B cell (primary cell): ENCODE measurements at regions not wholly inside any gene's neighbourhood (a gene's known extent, or its start where the extent isn't known, plus 50 kb on each side); places are given as distances from the start of the nearest gene placed in this dataset.

Source experiments
- ATAC-seq: fragments of 200-7000 bp; cut with Tn5 transposase; one replicate; pipeline ENCODE4 v1.10.0; 2021; ENCODE audit warnings: low read depth, mild to moderate bottlenecking, moderate number of reproducible peaks, moderate library complexity
- CTCF ChIA-PET: fragments of 350-600 bp; sonication (Branson Sonifier 250); formaldehyde crosslinking; loops from one replicate; lab custom pipeline; 2021; ENCODE audit warnings: antibody characterized with exemption, inconsistent platforms; lab: Charles Lee
- POLR2A ChIA-PET: fragments of 350-600 bp; sonication (Branson Sonifier 250); formaldehyde crosslinking; loops from one replicate; lab custom pipeline; 2021; ENCODE audit warnings: antibody characterized with exemption; lab: Charles Lee
- DNase-seq: peaks from one replicate; pipeline ENCODE4 v3.0.0; 2013
- H2AFZ ChIP-seq: 2 replicates; pipeline ENCODE4 v1.6.1; 2012; ENCODE audit warnings: mild to moderate bottlenecking, low read depth, low read length; ENCODE audit not compliant: insufficient read depth, poor library complexity, severe bottlenecking
- H3K27ac ChIP-seq, 2 donors: 1 replicate in 1 of 2; 2 replicates in 1 of 2; pipeline ENCODE4 v1.5.1; 2012 to 2013; ENCODE audit warnings: low read length in 2 of 2, mild to moderate bottlenecking in 2 of 2, moderate library complexity in 1 of 2
- H3K27me3 ChIP-seq, 4 experiments: fragments of 200-600 bp in 1 of 4; sonication (generic) in 1 of 4; replicated peaks in 1 of 4; 1 replicate in 2 of 4; 2 replicates in 2 of 4; pipeline versions ENCODE4 v1.6.1 to v1.7.0; 2013 to 2016; ENCODE audit warnings: low read length in 3 of 4, mild to moderate bottlenecking in 2 of 4, mixed read lengths in 1 of 4, moderate library complexity in 1 of 4; ENCODE audit not compliant: insufficient read depth in 4 of 4, control insufficient read depth in 3 of 4; ENCODE audit errors: control extremely low read depth in 1 of 4
- H3K36me3 ChIP-seq, 2 experiments: replicated peaks in 1 of 2; 1 replicate in 1 of 2; 2 replicates in 1 of 2; pipeline versions ENCODE4 v1.6.1 to v1.7.1; 2013; ENCODE audit warnings: low read length in 1 of 2; ENCODE audit not compliant: insufficient read depth in 2 of 2, control insufficient read depth in 1 of 2; ENCODE audit errors: control extremely low read depth in 1 of 2, extremely low read depth in 1 of 2
- H3K4me1 ChIP-seq, 2 donors: fragments of 200-600 bp in 1 of 2; sonication (generic) in 1 of 2; 1 replicate in 1 of 2; 2 replicates in 1 of 2; pipeline versions ENCODE4 v1.5.1 to v1.6.1; 2013 to 2017; ENCODE audit warnings: low read length in 2 of 2; ENCODE audit not compliant: control insufficient read depth in 2 of 2, insufficient read depth in 2 of 2
- H3K4me2 ChIP-seq: replicated peaks from 2 replicates; pipeline ENCODE3; 2012; ENCODE audit warnings: mild to moderate bottlenecking, low read depth, low read length; ENCODE audit not compliant: poor library complexity, severe bottlenecking
- H3K4me3 ChIP-seq, 5 experiments: fragments of 200-600 bp in 1 of 5; sonication (generic) in 1 of 5; 1 replicate in 3 of 5; 2 replicates in 2 of 5; pipeline versions ENCODE4 v1.5.1 to v1.7.0; 2011 to 2016; ENCODE audit warnings: low read length in 4 of 5, mild to moderate bottlenecking in 4 of 5, low read depth in 2 of 5, control low read depth in 1 of 5, moderate library complexity in 1 of 5; ENCODE audit not compliant: insufficient read depth in 1 of 5; ENCODE audit errors: control extremely low read depth in 1 of 5, extremely low read depth in 1 of 5
- H3K79me2 ChIP-seq: fragments of 200-600 bp; sonication (generic); one replicate; pipeline ENCODE4 v1.6.0; 2016; ENCODE audit warnings: low read length; ENCODE audit not compliant: control insufficient read depth, insufficient read depth
- H3K9ac ChIP-seq: fragments of 200-600 bp; sonication (generic); 2 replicates; pipeline ENCODE4 v1.6.1; 2017; ENCODE audit warnings: mild to moderate bottlenecking, low read length, moderate library complexity
- H3K9me3 ChIP-seq, 3 donors: one replicate each; pipeline versions ENCODE4 v1.6.1 to v1.7.1; 2013; ENCODE audit warnings: low read length in 2 of 3; ENCODE audit not compliant: control insufficient read depth in 2 of 3, insufficient read depth in 1 of 3; ENCODE audit errors: control extremely low read depth in 1 of 3
- H4K20me1 ChIP-seq: 2 replicates; pipeline ENCODE4 v1.6.0; 2012; ENCODE audit warnings: mild to moderate bottlenecking, low read length; ENCODE audit not compliant: insufficient read depth, control insufficient read depth, poor library complexity, severe bottlenecking
- H3K27ac Mint-ChIP-seq: one replicate; pipeline ENCODE4 v1.8.0; 2021; ENCODE audit warnings: mixed read lengths
- H3K27me3 Mint-ChIP-seq: one replicate; pipeline ENCODE4 v1.8.0; 2021; ENCODE audit warnings: mixed read lengths
- H3K4me1 Mint-ChIP-seq: one replicate; pipeline ENCODE4 v1.8.0; 2021; ENCODE audit warnings: mixed read lengths
- H3K4me3 Mint-ChIP-seq: one replicate; pipeline ENCODE4 v1.8.0; 2021; ENCODE audit warnings: mixed read lengths
- H3K9me3 Mint-ChIP-seq: one replicate; pipeline ENCODE4 v1.8.0; 2022; ENCODE audit warnings: mixed read lengths; ENCODE audit not compliant: insufficient read depth
- EZH2 ChIP-seq: IDR thresholded peaks from 2 replicates; pipeline ENCODE4 v1.6.1; 2012; ENCODE audit warnings: borderline replicate concordance, low read depth, mild to moderate bottlenecking, moderate library complexity, low read length; ENCODE audit not compliant: insufficient read depth, poor library complexity, severe bottlenecking
- WGBS: methylation state at CpG from one replicate; pipeline ENCODE4 v1.1.5; 2013; ENCODE audit warnings: missing lambda C conversion rate; ENCODE audit not compliant: insufficient coverage; 5-methylcytosine and 5-hydroxymethylcytosine counted together
- intact Hi-C: fragments of 100-400 bp; cut with micrococcal nuclease; formaldehyde crosslinking; loops from one replicate; pipeline ENCODE4 v1.10.0; 2022
- TF ChIP-seq, protein P1 (sequence below): fragments of 200-600 bp; IDR thresholded peaks from one replicate; pipeline ENCODE4 v1.8.0; 2022; ENCODE audit warnings: antibody characterized with exemption, mild to moderate bottlenecking

DNA sequence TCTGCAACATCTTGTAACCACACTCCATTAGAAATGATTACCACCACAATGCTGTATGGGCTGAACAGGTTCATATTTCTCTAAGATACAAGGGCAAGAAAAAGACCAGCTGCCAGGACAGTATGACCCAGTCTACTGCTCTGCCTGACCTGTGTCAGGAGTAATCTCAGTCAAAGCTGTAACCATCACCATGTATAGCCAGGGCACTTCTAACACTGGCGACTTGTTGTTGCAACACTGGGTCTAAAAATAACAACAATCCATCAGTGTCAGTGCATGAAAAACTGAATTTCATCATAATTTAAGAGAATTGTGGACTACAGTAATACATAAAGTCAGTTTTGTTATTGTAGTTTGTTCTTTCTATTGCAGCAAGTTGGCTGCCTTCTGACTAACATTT lies 738.6 kb upstream of the ADGRB3 start:
- H3K9me3 Mint-ChIP-seq: peaks cover 3% of the 10 kb centered on the region
- H3K9ac ChIP-seq: no peak overlapping the region
- H3K79me2 ChIP-seq: no peaks in the 10 kb centered on the region
- H3K9me3 ChIP-seq: peaks cover 0 to 2% (median 0%) of the 10 kb centered on the region in 3 donors
- H3K27ac Mint-ChIP-seq: no peak overlapping the region
- POLR2A ChIA-PET: no interaction called here
- TF ChIP-seq, protein P1, sequence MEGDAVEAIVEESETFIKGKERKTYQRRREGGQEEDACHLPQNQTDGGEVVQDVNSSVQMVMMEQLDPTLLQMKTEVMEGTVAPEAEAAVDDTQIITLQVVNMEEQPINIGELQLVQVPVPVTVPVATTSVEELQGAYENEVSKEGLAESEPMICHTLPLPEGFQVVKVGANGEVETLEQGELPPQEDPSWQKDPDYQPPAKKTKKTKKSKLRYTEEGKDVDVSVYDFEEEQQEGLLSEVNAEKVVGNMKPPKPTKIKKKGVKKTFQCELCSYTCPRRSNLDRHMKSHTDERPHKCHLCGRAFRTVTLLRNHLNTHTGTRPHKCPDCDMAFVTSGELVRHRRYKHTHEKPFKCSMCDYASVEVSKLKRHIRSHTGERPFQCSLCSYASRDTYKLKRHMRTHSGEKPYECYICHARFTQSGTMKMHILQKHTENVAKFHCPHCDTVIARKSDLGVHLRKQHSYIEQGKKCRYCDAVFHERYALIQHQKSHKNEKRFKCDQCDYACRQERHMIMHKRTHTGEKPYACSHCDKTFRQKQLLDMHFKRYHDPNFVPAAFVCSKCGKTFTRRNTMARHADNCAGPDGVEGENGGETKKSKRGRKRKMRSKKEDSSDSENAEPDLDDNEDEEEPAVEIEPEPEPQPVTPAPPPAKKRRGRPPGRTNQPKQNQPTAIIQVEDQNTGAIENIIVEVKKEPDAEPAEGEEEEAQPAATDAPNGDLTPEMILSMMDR: no peak
- TF ChIP-seq EZH2: no peak
- intact Hi-C loops: no loop called here
- no peak overlapping the region for H2AFZ ChIP-seq
- no peaks in the 10 kb centered on the region for H3K27me3 Mint-ChIP-seq
- WGBS: no CpG with 5 or more reads among the region's 1 CpG
- H3K4me1 Mint-ChIP-seq: no peaks in the 10 kb centered on the region
- H3K36me3 ChIP-seq: no peaks in the 10 kb centered on the region
- H3K27ac ChIP-seq: no peak overlapping the region
- CTCF ChIA-PET: no interaction called here
- no peaks in the 10 kb centered on the region for H4K20me1 ChIP-seq
- H3K4me1 ChIP-seq: no peaks in the 10 kb centered on the region
- no peak overlapping the region for H3K4me2 ChIP-seq
- no peak overlapping the region for H3K4me3 ChIP-seq
- H3K4me3 Mint-ChIP-seq: no peak overlapping the region
- no peak for ATAC-seq
- no peak for DNase-seq
- H3K27me3 ChIP-seq: no peaks in the 10 kb centered on the region

GRCh38 chr6:67889682-67889995 lies 745.4 kb upstream of the ADGRB3 start:
- Mint-ChIP-seq H3K4me1 (peaks cover 2% of the 10 kb centered on the region), H3K4me3 (no peak overlapping the region), H3K27ac (no peak overlapping the region), H3K9me3 (no peaks in the 10 kb centered on the region), H3K27me3 (no peaks in the 10 kb centered on the region)
- no peak for DNase-seq
- H3K4me1 ChIP-seq: no peaks in the 10 kb centered on the region
- ChIA-PET POLR2A (no interaction called here), CTCF (no interaction called here)
- no peaks in the 10 kb centered on the region for H3K79me2 ChIP-seq
- no peak overlapping the region for H3K4me2 ChIP-seq
- H3K4me3 ChIP-seq: no peak overlapping the region
- H3K9me3 ChIP-seq: peaks cover 0 to 17% (median 0%) of the 10 kb centered on the region in 3 donors
- intact Hi-C loops: no loop called here
- H4K20me1 ChIP-seq: no peaks in the 10 kb centered on the region
- WGBS: 90% methylated on average over 2 of the region's 2 CpGs
- TF ChIP-seq EZH2: no peak
- TF ChIP-seq, protein P1: no peak
- no peaks in the 10 kb centered on the region for H3K27me3 ChIP-seq
- H3K9ac ChIP-seq: no peak overlapping the region
- H3K36me3 ChIP-seq: no peaks in the 10 kb centered on the region
- no peak overlapping the region for H2AFZ ChIP-seq
- no peak overlapping the region for H3K27ac ChIP-seq
- no peak for ATAC-seq
